WTC11 (cell line): ENCODE measurements at regions not wholly inside any gene's neighbourhood (a gene's known extent, or its start where the extent isn't known, plus 50 kb on each side); places are given as distances from the start of the nearest gene placed in this dataset.
A peak's percentile ranks its signal among the peaks of the same experiment; 100 is the strongest.

ENCODE experiments used
- ATAC-seq: fragments of 200-7000 bp; cut with Tn5 transposase; 2 replicates; pipeline ENCODE4 v1.10.0; 2021; ENCODE audit warnings: mild to moderate bottlenecking, moderate library complexity
- CTCF ChIA-PET: fragments of 300-600 bp; sonication (Branson Sonifier 250); formaldehyde crosslinking; loops from one replicate; lab custom pipeline; 2021; ENCODE audit warnings: antibody characterized with exemption; lab: Charles Lee
- POLR2A ChIA-PET: fragments of 350-600 bp; sonication (Branson Sonifier 250); formaldehyde crosslinking; loops from one replicate; lab custom pipeline; 2021; ENCODE audit warnings: antibody characterized with exemption; lab: Charles Lee
- DNase-seq: peaks from one replicate; pipeline ENCODE4 v3.0.0; 2021; ENCODE audit warnings: low spot score
- H3K27ac Mint-ChIP-seq: 2 replicates; pipeline ENCODE4 v1.8.0; 2021; ENCODE audit warnings: mixed read lengths
- H3K27me3 Mint-ChIP-seq: 2 replicates; pipeline ENCODE4 v1.8.0; 2021; ENCODE audit warnings: low read depth, mild to moderate bottlenecking, moderate library complexity, mixed read lengths
- H3K36me3 Mint-ChIP-seq: 2 replicates; pipeline ENCODE4 v1.8.0; 2021; ENCODE audit warnings: mixed read lengths
- H3K4me1 Mint-ChIP-seq: 2 replicates; pipeline ENCODE4 v1.8.0; 2022; ENCODE audit warnings: mixed read lengths
- H3K4me3 Mint-ChIP-seq: 2 replicates; pipeline ENCODE4 v1.8.0; 2021; ENCODE audit warnings: mild to moderate bottlenecking, moderate library complexity, mixed read lengths
- H3K9me3 Mint-ChIP-seq: 2 replicates; pipeline ENCODE4 v1.8.0; 2021; ENCODE audit warnings: mixed read lengths
- CBFB ChIP-seq: sonication (generic); formaldehyde crosslinking; IDR thresholded peaks from 2 replicates; pipeline ENCODE4 v1.8.1; 2022; ENCODE audit warnings: mild to moderate bottlenecking, low read depth, missing genetic modification reagents
- FOXP1 ChIP-seq: sonication (generic); formaldehyde crosslinking; IDR thresholded peaks from 2 replicates; pipeline ENCODE4 v1.8.0; 2022; ENCODE audit warnings: missing genetic modification reagents, mild to moderate bottlenecking, moderate library complexity, borderline replicate concordance
- GTF2I ChIP-seq: fragments of 250-450 bp; sonication (Bioruptor Pico); conservative IDR thresholded peaks from 2 replicates; pipeline ENCODE4 v1.4.0; 2021; ENCODE audit warnings: mild to moderate bottlenecking
- IRF2 ChIP-seq: sonication (generic); formaldehyde crosslinking; IDR thresholded peaks from 2 replicates; pipeline ENCODE4 v1.8.0; 2022; ENCODE audit warnings: low read depth, missing genetic modification reagents, borderline replicate concordance
- JAZF1 ChIP-seq: fragments of 250-450 bp; sonication (Bioruptor Pico); IDR thresholded peaks from 2 replicates; pipeline ENCODE4 v1.9.0; 2021; ENCODE audit warnings: moderate library complexity, mild to moderate bottlenecking, inconsistent platforms
- KAT7 ChIP-seq: sonication (generic); formaldehyde crosslinking; IDR thresholded peaks from 2 replicates; pipeline ENCODE4 v1.8.1; 2023; ENCODE audit warnings: missing genetic modification reagents, mild to moderate bottlenecking, borderline replicate concordance
- MXD4 ChIP-seq: fragments of 250-450 bp; sonication (Bioruptor Pico); IDR thresholded peaks from 2 replicates; pipeline ENCODE4 v1.8.0; 2021; ENCODE audit warnings: mild to moderate bottlenecking, moderate library complexity, borderline replicate concordance
- MYBL2 ChIP-seq: sonication (generic); formaldehyde crosslinking; IDR thresholded peaks from 2 replicates; pipeline ENCODE4 v1.8.1; 2023; ENCODE audit warnings: mild to moderate bottlenecking, moderate library complexity, missing genetic modification reagents
- NFE2L1 ChIP-seq: sonication (generic); formaldehyde crosslinking; IDR thresholded peaks from 2 replicates; pipeline ENCODE4 v1.8.1; 2023; ENCODE audit warnings: missing genetic modification reagents
- RORB ChIP-seq: fragments of 250-450 bp; sonication (Bioruptor Pico); IDR thresholded peaks from 2 replicates; pipeline ENCODE4 v1.9.0; 2021; ENCODE audit warnings: mild to moderate bottlenecking
- SMAD3 ChIP-seq: sonication (generic); formaldehyde crosslinking; IDR thresholded peaks from 2 replicates; pipeline ENCODE4 v1.8.0; 2022; ENCODE audit warnings: missing genetic modification reagents, mild to moderate bottlenecking, borderline replicate concordance
- TCF7 ChIP-seq: sonication (generic); formaldehyde crosslinking; IDR thresholded peaks from 2 replicates; pipeline ENCODE4 v1.8.0; 2022; ENCODE audit warnings: mild to moderate bottlenecking, low read depth, missing genetic modification reagents, moderate library complexity
- ZNF121 ChIP-seq: sonication (generic); formaldehyde crosslinking; IDR thresholded peaks from 2 replicates; pipeline ENCODE4 v1.8.0; 2023; ENCODE audit warnings: missing genetic modification reagents
- ZNF138 ChIP-seq: sonication (generic); formaldehyde crosslinking; conservative IDR thresholded peaks from 2 replicates; pipeline ENCODE4 v1.8.1; 2022; ENCODE audit warnings: mild to moderate bottlenecking, moderate library complexity, missing genetic modification reagents
- ZNF396 ChIP-seq: fragments of 250-450 bp; sonication (Bioruptor Pico); IDR thresholded peaks from 2 replicates; pipeline ENCODE4 v1.8.0; 2021; ENCODE audit warnings: mild to moderate bottlenecking, moderate library complexity, borderline replicate concordance
- TF ChIP-seq, protein P1 (sequence below): sonication (generic); formaldehyde crosslinking; IDR thresholded peaks from 2 replicates; pipeline ENCODE4 v1.8.0; 2022; ENCODE audit warnings: mild to moderate bottlenecking, missing genetic modification reagents
- TF ChIP-seq, protein P2 (sequence below): sonication (generic); formaldehyde crosslinking; IDR thresholded peaks from 2 replicates; pipeline ENCODE4 v1.8.1; 2023; ENCODE audit warnings: mild to moderate bottlenecking, missing genetic modification reagents
- TF ChIP-seq, protein P3 (sequence below): fragments of 250-450 bp; sonication (Bioruptor Pico); IDR thresholded peaks from 2 replicates; pipeline ENCODE4 v1.9.0; 2021; ENCODE audit warnings: mild to moderate bottlenecking
- TF ChIP-seq, protein P4 (sequence below): sonication (generic); formaldehyde crosslinking; IDR thresholded peaks from 2 replicates; pipeline ENCODE4 v1.8.0; 2023; ENCODE audit warnings: missing genetic modification reagents, mild to moderate bottlenecking, borderline replicate concordance
- TF ChIP-seq, protein P5 (sequence below): sonication (generic); formaldehyde crosslinking; IDR thresholded peaks from 2 replicates; pipeline ENCODE4 v1.8.1; 2023; ENCODE audit warnings: mild to moderate bottlenecking, missing genetic modification reagents, borderline replicate concordance
- TF ChIP-seq, protein P6 (sequence below): sonication (generic); formaldehyde crosslinking; IDR thresholded peaks from 2 replicates; pipeline ENCODE4 v1.8.1; 2022; ENCODE audit warnings: low read depth, mild to moderate bottlenecking, moderate library complexity, missing genetic modification reagents, borderline replicate concordance

DNA sequence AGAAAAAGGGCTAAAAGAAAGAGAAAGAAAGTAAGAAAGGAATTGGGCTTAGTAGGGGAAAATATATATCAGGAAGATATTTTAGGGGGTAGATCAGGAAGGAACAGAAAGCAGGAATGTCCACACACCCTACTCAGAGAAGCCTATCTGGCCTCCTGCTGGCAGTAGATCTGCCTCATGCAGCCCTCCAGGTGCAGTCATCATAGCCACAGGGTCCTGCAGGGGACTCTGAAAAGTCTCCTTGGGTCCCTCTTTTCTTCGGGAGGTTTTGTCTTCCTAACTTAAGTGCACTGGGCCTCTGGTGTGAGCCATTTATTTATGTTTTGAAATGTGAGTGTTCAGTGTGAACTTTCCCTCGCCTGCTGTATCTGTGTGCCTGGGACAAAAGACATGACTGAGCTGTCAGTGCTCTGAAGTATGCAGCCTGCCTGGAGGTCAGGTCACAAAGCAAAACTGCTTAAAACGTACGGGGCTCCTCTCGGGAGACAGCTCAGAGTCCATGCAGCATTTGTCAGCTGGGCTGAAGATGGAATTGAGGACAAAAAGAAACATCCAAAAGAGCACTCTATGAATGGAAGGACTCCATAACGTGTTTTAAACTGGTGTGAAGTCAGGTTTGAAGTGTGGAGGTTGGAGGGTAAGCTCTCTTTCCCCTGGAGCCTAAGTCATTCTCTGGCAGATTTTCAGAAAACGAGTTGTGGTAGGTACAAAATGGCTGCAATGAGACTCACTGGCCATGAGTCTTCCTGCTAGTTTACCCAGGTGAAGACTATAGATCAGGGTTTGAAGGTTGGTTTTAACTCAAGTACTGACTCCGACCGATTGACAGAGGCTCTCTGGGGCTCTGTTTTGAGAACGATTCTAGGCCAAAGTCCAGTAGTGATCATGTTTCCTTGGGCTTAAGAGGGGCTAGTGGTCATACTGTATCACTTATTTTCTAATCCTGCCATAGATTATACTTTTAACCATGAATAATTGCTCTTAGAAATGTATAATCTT is 151.8 kb upstream of the GDNF start:
- no peaks in the 10 kb centered on the region for H3K36me3 Mint-ChIP-seq
- H3K4me1 Mint-ChIP-seq = peaks cover 5% of the 10 kb centered on the region
- H3K4me3 Mint-ChIP-seq = no peak overlapping the region
- CTCF ChIA-PET = no interaction called here
- no peak overlapping the region for H3K27ac Mint-ChIP-seq
- no peak for DNase-seq
- POLR2A ChIA-PET = no interaction called here
- peak; percentile 39; the same call in 1 of the 2 replicates for ATAC-seq
- no peaks in the 10 kb centered on the region; the same call in 1 of the 2 replicates for H3K27me3 Mint-ChIP-seq
- no peaks in the 10 kb centered on the region for H3K9me3 Mint-ChIP-seq
- TF ChIP-seq ZNF138 (no peak), NFE2L1 (CRISPR knock-in tag) (no peak), CBFB (CRISPR knock-in tag) (no peak), ZNF396 (CRISPR knock-in tag) (no peak), ZNF121 (CRISPR knock-in tag) (no peak), GTF2I (CRISPR knock-in tag) (no peak), MXD4 (CRISPR knock-in tag) (no peak), IRF2 (CRISPR knock-in tag) (no peak), MYBL2 (no peak), SMAD3 (CRISPR knock-in tag) (no peak), JAZF1 (CRISPR knock-in tag) (no peak)
- TF ChIP-seq, protein P1, sequence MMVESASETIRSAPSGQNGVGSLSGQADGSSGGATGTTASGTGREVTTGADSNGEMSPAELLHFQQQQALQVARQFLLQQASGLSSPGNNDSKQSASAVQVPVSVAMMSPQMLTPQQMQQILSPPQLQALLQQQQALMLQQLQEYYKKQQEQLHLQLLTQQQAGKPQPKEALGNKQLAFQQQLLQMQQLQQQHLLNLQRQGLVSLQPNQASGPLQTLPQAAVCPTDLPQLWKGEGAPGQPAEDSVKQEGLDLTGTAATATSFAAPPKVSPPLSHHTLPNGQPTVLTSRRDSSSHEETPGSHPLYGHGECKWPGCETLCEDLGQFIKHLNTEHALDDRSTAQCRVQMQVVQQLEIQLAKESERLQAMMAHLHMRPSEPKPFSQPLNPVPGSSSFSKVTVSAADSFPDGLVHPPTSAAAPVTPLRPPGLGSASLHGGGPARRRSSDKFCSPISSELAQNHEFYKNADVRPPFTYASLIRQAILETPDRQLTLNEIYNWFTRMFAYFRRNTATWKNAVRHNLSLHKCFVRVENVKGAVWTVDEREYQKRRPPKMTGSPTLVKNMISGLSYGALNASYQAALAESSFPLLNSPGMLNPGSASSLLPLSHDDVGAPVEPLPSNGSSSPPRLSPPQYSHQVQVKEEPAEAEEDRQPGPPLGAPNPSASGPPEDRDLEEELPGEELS (CRISPR knock-in tag) = no peak
- TF ChIP-seq, protein P2, sequence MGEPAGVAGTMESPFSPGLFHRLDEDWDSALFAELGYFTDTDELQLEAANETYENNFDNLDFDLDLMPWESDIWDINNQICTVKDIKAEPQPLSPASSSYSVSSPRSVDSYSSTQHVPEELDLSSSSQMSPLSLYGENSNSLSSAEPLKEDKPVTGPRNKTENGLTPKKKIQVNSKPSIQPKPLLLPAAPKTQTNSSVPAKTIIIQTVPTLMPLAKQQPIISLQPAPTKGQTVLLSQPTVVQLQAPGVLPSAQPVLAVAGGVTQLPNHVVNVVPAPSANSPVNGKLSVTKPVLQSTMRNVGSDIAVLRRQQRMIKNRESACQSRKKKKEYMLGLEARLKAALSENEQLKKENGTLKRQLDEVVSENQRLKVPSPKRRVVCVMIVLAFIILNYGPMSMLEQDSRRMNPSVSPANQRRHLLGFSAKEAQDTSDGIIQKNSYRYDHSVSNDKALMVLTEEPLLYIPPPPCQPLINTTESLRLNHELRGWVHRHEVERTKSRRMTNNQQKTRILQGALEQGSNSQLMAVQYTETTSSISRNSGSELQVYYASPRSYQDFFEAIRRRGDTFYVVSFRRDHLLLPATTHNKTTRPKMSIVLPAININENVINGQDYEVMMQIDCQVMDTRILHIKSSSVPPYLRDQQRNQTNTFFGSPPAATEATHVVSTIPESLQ (CRISPR knock-in tag) = no peak
- TF ChIP-seq, protein P3, sequence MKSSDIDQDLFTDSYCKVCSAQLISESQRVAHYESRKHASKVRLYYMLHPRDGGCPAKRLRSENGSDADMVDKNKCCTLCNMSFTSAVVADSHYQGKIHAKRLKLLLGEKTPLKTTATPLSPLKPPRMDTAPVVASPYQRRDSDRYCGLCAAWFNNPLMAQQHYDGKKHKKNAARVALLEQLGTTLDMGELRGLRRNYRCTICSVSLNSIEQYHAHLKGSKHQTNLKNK = no peak

DNA sequence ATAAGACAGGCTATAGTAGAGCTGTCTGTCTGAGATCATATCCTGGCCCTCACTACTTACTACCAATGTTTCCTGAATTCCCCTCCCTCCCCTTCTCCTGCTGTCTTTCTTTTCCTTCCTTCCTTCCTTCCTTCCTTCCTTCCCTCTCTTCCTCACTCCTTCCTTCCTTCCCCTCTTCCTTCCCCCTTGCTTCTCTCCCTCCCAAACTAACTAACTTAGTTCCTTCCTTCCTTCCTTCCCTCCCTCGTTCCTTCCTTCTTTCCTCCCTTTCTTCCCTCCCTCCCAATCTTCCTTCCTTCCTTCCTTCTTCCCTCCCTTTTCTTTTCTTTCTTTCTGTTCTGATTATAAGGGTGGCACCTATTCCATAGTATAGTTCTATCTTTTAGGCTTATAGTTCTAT is 150.0 kb upstream of the GDNF start:
- ATAC-seq = no peak
- no peak overlapping the region for H3K27ac Mint-ChIP-seq
- TF ChIP-seq, protein P4, sequence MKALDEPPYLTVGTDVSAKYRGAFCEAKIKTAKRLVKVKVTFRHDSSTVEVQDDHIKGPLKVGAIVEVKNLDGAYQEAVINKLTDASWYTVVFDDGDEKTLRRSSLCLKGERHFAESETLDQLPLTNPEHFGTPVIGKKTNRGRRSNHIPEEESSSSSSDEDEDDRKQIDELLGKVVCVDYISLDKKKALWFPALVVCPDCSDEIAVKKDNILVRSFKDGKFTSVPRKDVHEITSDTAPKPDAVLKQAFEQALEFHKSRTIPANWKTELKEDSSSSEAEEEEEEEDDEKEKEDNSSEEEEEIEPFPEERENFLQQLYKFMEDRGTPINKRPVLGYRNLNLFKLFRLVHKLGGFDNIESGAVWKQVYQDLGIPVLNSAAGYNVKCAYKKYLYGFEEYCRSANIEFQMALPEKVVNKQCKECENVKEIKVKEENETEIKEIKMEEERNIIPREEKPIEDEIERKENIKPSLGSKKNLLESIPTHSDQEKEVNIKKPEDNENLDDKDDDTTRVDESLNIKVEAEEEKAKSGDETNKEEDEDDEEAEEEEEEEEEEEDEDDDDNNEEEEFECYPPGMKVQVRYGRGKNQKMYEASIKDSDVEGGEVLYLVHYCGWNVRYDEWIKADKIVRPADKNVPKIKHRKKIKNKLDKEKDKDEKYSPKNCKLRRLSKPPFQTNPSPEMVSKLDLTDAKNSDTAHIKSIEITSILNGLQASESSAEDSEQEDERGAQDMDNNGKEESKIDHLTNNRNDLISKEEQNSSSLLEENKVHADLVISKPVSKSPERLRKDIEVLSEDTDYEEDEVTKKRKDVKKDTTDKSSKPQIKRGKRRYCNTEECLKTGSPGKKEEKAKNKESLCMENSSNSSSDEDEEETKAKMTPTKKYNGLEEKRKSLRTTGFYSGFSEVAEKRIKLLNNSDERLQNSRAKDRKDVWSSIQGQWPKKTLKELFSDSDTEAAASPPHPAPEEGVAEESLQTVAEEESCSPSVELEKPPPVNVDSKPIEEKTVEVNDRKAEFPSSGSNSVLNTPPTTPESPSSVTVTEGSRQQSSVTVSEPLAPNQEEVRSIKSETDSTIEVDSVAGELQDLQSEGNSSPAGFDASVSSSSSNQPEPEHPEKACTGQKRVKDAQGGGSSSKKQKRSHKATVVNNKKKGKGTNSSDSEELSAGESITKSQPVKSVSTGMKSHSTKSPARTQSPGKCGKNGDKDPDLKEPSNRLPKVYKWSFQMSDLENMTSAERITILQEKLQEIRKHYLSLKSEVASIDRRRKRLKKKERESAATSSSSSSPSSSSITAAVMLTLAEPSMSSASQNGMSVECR (CRISPR knock-in tag) = no peak
- TF ChIP-seq RORB (CRISPR knock-in tag) = no peak
- TF ChIP-seq KAT7 (CRISPR knock-in tag) = no peak
- no peak for TF ChIP-seq TCF7 (CRISPR knock-in tag)
- TF ChIP-seq, protein P5, sequence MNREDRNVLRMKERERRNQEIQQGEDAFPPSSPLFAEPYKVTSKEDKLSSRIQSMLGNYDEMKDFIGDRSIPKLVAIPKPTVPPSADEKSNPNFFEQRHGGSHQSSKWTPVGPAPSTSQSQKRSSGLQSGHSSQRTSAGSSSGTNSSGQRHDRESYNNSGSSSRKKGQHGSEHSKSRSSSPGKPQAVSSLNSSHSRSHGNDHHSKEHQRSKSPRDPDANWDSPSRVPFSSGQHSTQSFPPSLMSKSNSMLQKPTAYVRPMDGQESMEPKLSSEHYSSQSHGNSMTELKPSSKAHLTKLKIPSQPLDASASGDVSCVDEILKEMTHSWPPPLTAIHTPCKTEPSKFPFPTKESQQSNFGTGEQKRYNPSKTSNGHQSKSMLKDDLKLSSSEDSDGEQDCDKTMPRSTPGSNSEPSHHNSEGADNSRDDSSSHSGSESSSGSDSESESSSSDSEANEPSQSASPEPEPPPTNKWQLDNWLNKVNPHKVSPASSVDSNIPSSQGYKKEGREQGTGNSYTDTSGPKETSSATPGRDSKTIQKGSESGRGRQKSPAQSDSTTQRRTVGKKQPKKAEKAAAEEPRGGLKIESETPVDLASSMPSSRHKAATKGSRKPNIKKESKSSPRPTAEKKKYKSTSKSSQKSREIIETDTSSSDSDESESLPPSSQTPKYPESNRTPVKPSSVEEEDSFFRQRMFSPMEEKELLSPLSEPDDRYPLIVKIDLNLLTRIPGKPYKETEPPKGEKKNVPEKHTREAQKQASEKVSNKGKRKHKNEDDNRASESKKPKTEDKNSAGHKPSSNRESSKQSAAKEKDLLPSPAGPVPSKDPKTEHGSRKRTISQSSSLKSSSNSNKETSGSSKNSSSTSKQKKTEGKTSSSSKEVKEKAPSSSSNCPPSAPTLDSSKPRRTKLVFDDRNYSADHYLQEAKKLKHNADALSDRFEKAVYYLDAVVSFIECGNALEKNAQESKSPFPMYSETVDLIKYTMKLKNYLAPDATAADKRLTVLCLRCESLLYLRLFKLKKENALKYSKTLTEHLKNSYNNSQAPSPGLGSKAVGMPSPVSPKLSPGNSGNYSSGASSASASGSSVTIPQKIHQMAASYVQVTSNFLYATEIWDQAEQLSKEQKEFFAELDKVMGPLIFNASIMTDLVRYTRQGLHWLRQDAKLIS (CRISPR knock-in tag) = no peak
- TF ChIP-seq, protein P6, sequence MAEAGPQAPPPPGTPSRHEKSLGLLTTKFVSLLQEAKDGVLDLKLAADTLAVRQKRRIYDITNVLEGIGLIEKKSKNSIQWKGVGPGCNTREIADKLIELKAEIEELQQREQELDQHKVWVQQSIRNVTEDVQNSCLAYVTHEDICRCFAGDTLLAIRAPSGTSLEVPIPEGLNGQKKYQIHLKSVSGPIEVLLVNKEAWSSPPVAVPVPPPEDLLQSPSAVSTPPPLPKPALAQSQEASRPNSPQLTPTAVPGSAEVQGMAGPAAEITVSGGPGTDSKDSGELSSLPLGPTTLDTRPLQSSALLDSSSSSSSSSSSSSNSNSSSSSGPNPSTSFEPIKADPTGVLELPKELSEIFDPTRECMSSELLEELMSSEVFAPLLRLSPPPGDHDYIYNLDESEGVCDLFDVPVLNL (CRISPR knock-in tag) = no peak
- no peak for TF ChIP-seq FOXP1 (CRISPR knock-in tag)

More for the DNA sequence above, 150.0 kb upstream of the GDNF start:
- Mint-ChIP-seq H3K4me3 (no peak overlapping the region), H3K36me3 (no peaks in the 10 kb centered on the region), H3K9me3 (no peaks in the 10 kb centered on the region), H3K27me3 (no peaks in the 10 kb centered on the region; the same call in 1 of the 2 replicates), H3K4me1 (peaks cover 4% of the 10 kb centered on the region)
- ChIA-PET CTCF (no interaction called here), POLR2A (no interaction called here)
- no peak for DNase-seq
